ENCODE measurements at regions not wholly inside any gene's neighbourhood (a gene's known extent, or its start where the extent isn't known, plus 50 kb on each side); places are given as distances from the start of the nearest gene placed in this dataset.
"Not testable (repeated sequence)": the region's sequence is repeated elsewhere in the genome, so short reads cannot be mapped to it uniquely, and the experiment has no call there.

GRCh38 chr7:69285854-69286253, 312.4 kb upstream of the AUTS2 start:
- no peak for DNase-seq (ENCODE audit: low read depth in 2 of 2)

- DNase-seq (ENCODE audit: low read depth in 2 of 2), result no peak
These were observed 302.3 kb upstream of the AUTS2 start for GRCh38 chr7:69295977-69296376.

- DNase-seq (ENCODE audit: low read depth in 2 of 2), result no peak
These were observed 297.0 kb upstream of the AUTS2 start for GRCh38 chr7:69301253-69301652.

- DNase-seq (ENCODE audit: low read depth in 2 of 2), result no peak
These were observed 288.7 kb upstream of the AUTS2 start for GRCh38 chr7:69309601-69310000.

- no peak for DNase-seq (ENCODE audit: low read depth in 2 of 2)
These were observed 286.8 kb upstream of the AUTS2 start for GRCh38 chr7:69311489-69311888.

- not testable (repeated sequence) for DNase-seq (ENCODE audit: low read depth in 2 of 2)
These were observed 284.4 kb upstream of the AUTS2 start for GRCh38 chr7:69313852-69314251.

GRCh38 chr7:69318794-69319193, 279.5 kb upstream of the AUTS2 start:
- no peak for DNase-seq (ENCODE audit: low read depth in 2 of 2)

GRCh38 chr7:69328516-69328915, 269.8 kb upstream of the AUTS2 start:
- no peak for DNase-seq (ENCODE audit: low read depth in 2 of 2)

GRCh38 chr7:69334701-69335100, 263.6 kb upstream of the AUTS2 start:
- no peak for DNase-seq (ENCODE audit: low read depth in 2 of 2)

GRCh38 chr7:69335331-69335730, 262.9 kb upstream of the AUTS2 start:
- no peak for DNase-seq (ENCODE audit: low read depth in 2 of 2)

GRCh38 chr7:69336976-69337375, 261.3 kb upstream of the AUTS2 start:
- DNase-seq (ENCODE audit: low read depth in 2 of 2), result no peak

GRCh38 chr7:69338144-69338543, 260.1 kb upstream of the AUTS2 start:
- no peak for DNase-seq (ENCODE audit: low read depth in 2 of 2)

GRCh38 chr7:69341288-69341687, 257.0 kb upstream of the AUTS2 start:
- DNase-seq (ENCODE audit: low read depth in 2 of 2), result no peak

GRCh38 chr7:69342154-69342884, 256.0 kb upstream of the AUTS2 start:
- no peak for DNase-seq (ENCODE audit: low read depth in 2 of 2)

GRCh38 chr7:69349291-69349690, 249.0 kb upstream of the AUTS2 start:
- DNase-seq (ENCODE audit: low read depth in 2 of 2), result no peak

GRCh38 chr7:69358163-69358821, 240.0 kb upstream of the AUTS2 start:
- no peak for DNase-seq (ENCODE audit: low read depth in 2 of 2)

GRCh38 chr7:69359003-69359700, 239.1 kb upstream of the AUTS2 start:
- no peak for DNase-seq (ENCODE audit: low read depth in 2 of 2)

- DNase-seq (ENCODE audit: low read depth in 2 of 2), result no peak
These were observed 237.4 kb upstream of the AUTS2 start for GRCh38 chr7:69360913-69361312.

GRCh38 chr7:69363136-69363535, 235.1 kb upstream of the AUTS2 start:
- no peak for DNase-seq (ENCODE audit: low read depth in 2 of 2)

- DNase-seq (ENCODE audit: low read depth in 2 of 2), result no peak
These were observed 233.2 kb upstream of the AUTS2 start for GRCh38 chr7:69364813-69365643.

- no peak for DNase-seq (ENCODE audit: low read depth in 2 of 2)
These were observed 232.6 kb upstream of the AUTS2 start for GRCh38 chr7:69365651-69366192.

- no peak for DNase-seq (ENCODE audit: low read depth in 2 of 2)
These were observed 230.5 kb upstream of the AUTS2 start for GRCh38 chr7:69367780-69368179.
